ENCODE measurements at regions not wholly inside any gene's neighbourhood (a gene's known extent, or its start where the extent isn't known, plus 50 kb on each side); places are given as distances from the start of the nearest gene placed in this dataset.

DNA sequence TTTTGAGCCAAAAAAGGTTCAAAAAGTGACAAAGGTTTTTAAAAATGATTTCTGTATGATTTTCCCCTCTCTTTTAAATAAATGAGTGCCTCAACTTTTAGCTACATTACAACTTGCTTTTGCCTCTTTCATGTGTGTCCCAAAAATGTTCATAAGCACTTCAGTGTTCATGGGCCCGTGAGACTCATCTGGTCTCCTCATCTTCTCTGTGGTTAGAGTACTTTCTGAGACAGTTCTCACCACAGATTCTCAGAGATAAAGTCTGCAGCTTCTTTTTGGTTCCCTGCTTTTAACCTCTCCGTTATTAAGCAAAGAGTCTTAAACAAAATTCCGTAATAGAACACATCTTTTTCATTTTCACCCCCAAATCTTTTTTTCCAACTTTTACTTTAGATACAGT is 156.9 kb downstream of the DLEU7 start:
- TF ChIP-seq ZFX (IDR thresholded peaks at IDR 0.05; ENCODE audit: borderline replicate concordance) (no peak), CTCF (IDR thresholded peaks at IDR 0.05) (no peak)
